ENCODE measurements at regions not wholly inside any gene's neighbourhood (a gene's known extent, or its start where the extent isn't known, plus 50 kb on each side); places are given as distances from the start of the nearest gene placed in this dataset.

DNA sequence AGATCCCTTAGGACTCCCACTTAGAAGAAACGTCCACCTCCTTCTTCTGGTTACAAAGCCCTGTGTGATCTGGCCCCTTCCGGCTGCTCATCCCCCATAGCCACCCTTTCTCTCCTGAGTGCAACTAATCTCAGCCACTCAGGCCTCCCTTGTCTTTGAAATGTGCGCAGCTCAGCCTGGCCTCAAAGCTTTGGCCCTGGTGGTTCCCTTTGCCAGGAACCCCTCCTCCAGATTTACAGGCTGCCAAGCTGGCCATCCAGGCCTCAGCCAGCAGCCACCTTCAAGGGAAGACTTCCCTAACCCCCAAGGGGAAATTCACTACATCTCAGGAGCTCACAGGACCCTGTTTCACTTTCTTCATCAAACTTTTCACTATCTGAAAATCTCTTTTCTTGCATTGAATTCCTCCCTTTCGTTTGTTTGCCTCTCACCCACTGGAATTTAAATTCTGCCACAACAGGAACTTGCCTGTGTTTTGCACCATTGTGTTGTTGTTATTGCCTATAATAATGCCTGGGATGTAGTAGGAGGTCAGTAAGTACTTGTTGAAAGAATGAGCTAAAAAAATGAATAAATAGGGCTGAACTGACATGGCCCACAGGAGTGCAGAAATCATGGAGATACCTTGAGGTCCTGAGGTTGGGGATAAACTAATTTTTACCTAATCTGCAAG is 109.5 kb upstream of the PFN2 start:
- no peaks in the 10 kb centered on the region for H4K20me1 ChIP-seq (replicated peaks; ENCODE audit: control insufficient read depth, insufficient read depth, low read length)
- 3% methylated on average over 4 of the region's 4 CpGs for WGBS (ENCODE audit: insufficient coverage, low coverage, missing lambda C conversion rate)
- ChIA-PET POLR2A (interaction anchor here (0.6 to 1.5 kb wide), 4 partner anchors 10 to 471 kb away, joined by 3 to 5 read pairs (median 3); no protein-coding TSS in a partner anchor), CTCF (ENCODE audit: low intra/inter-chr PET ratio) (no interaction called here)
- intact Hi-C loops (cut with micrococcal nuclease) = no loop called here
- no peak overlapping the region for H3K9ac ChIP-seq (ENCODE audit: insufficient read depth in 1 of 2, low read depth in 2 of 2, low read length in 2 of 2)
- in situ Hi-C loops (cut with MboI) = no loop called here
- no peak for FAIRE-seq
- no peaks in the 10 kb centered on the region; a peak in 1 of 5 replicates for H3K4me1 ChIP-seq (replicated peaks in 1 of 2; ENCODE audit: control insufficient read depth in 2 of 2, insufficient read depth in 2 of 2, low read length in 2 of 2)
- no peak overlapping the region for H2AFZ ChIP-seq (ENCODE audit: low read depth, low read length)
- H3K9me3 ChIP-seq (replicated peaks; ENCODE audit: control insufficient read depth, insufficient read depth, low read depth, low read length) = no peaks in the 10 kb centered on the region
- no TSS peak for BruUV-seq (replicated peaks)
- peaks cover 0 to 4% of the 10 kb centered on the region in 2 experiments; a peak in 1 of 5 replicates for H3K27me3 ChIP-seq (ENCODE audit: control insufficient read depth in 2 of 2, insufficient read depth in 2 of 2, low read length in 2 of 2)
- H3K79me2 ChIP-seq (ENCODE audit: control insufficient read depth, insufficient read depth, low read length) = no peaks in the 10 kb centered on the region
- no peak overlapping the region for H3K4me2 ChIP-seq (ENCODE audit: insufficient read depth, low read length)
- H3K27ac ChIP-seq (ENCODE audit: extremely low read depth, low read depth, low read length) = no peak overlapping the region
- ATAC-seq = no peak
- H3K4me3 ChIP-seq = no peak overlapping the region
- no peaks in the 10 kb centered on the region for H3K9me1 ChIP-seq (ENCODE audit: control insufficient read depth, insufficient read depth, low read length)
- H3K36me3 ChIP-seq (ENCODE audit: control insufficient read depth, insufficient read depth, low read length) = no peaks in the 10 kb centered on the region
- TF ChIP-seq EP400 (IDR thresholded peaks at IDR 0.05) (no peak), KLF16 (IDR thresholded peaks at IDR 0.05) (no peak), ZNF696 (CRISPR knock-in tag; conservative IDR thresholded peaks at IDR 0.05) (no peak), POLR2H (tag; IDR thresholded peaks at IDR 0.05; ENCODE audit: low read depth) (no peak), HMG20A (CRISPR knock-in tag; conservative IDR thresholded peaks at IDR 0.05) (no peak), ZNF699 (CRISPR knock-in tag; IDR thresholded peaks at IDR 0.05; ENCODE audit: insufficient replicate concordance) (no peak)
- TF ChIP-seq, protein P1, sequence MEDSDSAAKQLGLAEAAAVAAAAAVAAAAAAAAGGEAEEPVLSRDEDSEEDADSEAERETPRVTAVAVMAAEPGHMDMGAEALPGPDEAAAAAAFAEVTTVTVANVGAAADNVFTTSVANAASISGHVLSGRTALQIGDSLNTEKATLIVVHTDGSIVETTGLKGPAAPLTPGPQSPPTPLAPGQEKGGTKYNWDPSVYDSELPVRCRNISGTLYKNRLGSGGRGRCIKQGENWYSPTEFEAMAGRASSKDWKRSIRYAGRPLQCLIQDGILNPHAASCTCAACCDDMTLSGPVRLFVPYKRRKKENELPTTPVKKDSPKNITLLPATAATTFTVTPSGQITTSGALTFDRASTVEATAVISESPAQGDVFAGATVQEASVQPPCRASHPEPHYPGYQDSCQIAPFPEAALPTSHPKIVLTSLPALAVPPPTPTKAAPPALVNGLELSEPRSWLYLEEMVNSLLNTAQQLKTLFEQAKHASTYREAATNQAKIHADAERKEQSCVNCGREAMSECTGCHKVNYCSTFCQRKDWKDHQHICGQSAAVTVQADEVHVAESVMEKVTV (CRISPR knock-in tag; IDR thresholded peaks at IDR 0.05) = no peak
- no peak for DNase-seq (ENCODE audit: extremely low read depth in 1 of 4, low spot score in 3 of 4)
